IPS-15b (cell line): ENCODE measurements at regions not wholly inside any gene's neighbourhood (a gene's known extent, or its start where the extent isn't known, plus 50 kb on each side); places are given as distances from the start of the nearest gene placed in this dataset.
"Not testable (repeated sequence)": the region's sequence is repeated elsewhere in the genome, so short reads cannot be mapped to it uniquely, and the experiment has no call there.

Experiments used
- H3K27me3 ChIP-seq: one replicate; pipeline ENCODE4 v1.6.1; 2013; ENCODE audit warnings: low read length; ENCODE audit not compliant: control insufficient read depth, insufficient read depth
- H3K36me3 ChIP-seq: one replicate; pipeline ENCODE4 v1.6.1; 2013; ENCODE audit warnings: low read length; ENCODE audit not compliant: control insufficient read depth, insufficient read depth
- H3K4me1 ChIP-seq: one replicate; pipeline ENCODE4 v1.6.1; 2013; ENCODE audit warnings: mild to moderate bottlenecking, low read length; ENCODE audit not compliant: control insufficient read depth, insufficient read depth
- H3K4me3 ChIP-seq: one replicate; pipeline ENCODE4 v1.5.1; 2013; ENCODE audit warnings: low read depth, low read length
- H3K9ac ChIP-seq: one replicate; pipeline ENCODE4 v1.6.1; 2013; ENCODE audit warnings: low read depth, mild to moderate bottlenecking, low read length
- H3K9me3 ChIP-seq: one replicate; pipeline ENCODE4 v1.6.1; 2013; ENCODE audit warnings: mild to moderate bottlenecking, low read length; ENCODE audit not compliant: control insufficient read depth, insufficient read depth

DNA sequence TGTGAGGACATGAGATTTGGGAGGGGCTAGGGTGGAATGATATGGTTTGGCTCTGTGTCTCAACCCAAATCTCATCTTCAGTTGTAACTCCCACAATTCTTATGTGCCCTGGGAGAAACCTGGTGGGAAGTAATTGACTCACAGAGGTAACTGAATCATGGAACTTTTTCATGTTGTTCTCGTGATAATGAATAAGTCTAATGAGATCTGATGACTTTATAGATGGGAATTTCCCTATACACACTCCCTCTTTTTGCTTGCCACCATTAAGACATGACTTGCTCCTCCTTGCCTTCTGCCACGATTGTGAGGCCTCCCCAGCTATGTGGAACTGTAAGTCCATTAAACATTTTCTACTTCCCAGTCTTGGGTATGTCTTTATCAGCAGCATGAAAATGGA is 253.2 kb upstream of the GK2 start:
- H3K4me3 ChIP-seq, result no peak overlapping the region
- no peaks in the 10 kb centered on the region for H3K4me1 ChIP-seq
- H3K36me3 ChIP-seq, result no peaks in the 10 kb centered on the region
- H3K9me3 ChIP-seq, result peaks cover 5% of the 10 kb centered on the region
- H3K9ac ChIP-seq, result no peak overlapping the region
- H3K27me3 ChIP-seq, result no peaks in the 10 kb centered on the region

- not testable (repeated sequence) for H3K27me3 ChIP-seq, H3K9ac ChIP-seq, H3K4me1 ChIP-seq, H3K9me3 ChIP-seq, H3K36me3 ChIP-seq, H3K4me3 ChIP-seq
Measured at GRCh38 chr4:79659308-79659870, 251.4 kb upstream of the GK2 start.

GRCh38 chr4:79657379-79657778 is 249.4 kb upstream of the GK2 start:
- H3K27me3 ChIP-seq, result no peaks in the 10 kb centered on the region
- no peaks in the 10 kb centered on the region for H3K36me3 ChIP-seq
- H3K4me3 ChIP-seq, result no peak overlapping the region
- no peak overlapping the region for H3K9ac ChIP-seq
- peaks cover 5% of the 10 kb centered on the region for H3K9me3 ChIP-seq
- H3K4me1 ChIP-seq, result peaks cover 4% of the 10 kb centered on the region

- H3K36me3 ChIP-seq, result no peaks in the 10 kb centered on the region
- no peak overlapping the region for H3K4me3 ChIP-seq
- H3K4me1 ChIP-seq, result peaks cover 20% of the 10 kb centered on the region
- no peak overlapping the region for H3K9ac ChIP-seq
- H3K9me3 ChIP-seq, result peaks cover 5% of the 10 kb centered on the region
- no peaks in the 10 kb centered on the region for H3K27me3 ChIP-seq
Measured at GRCh38 chr4:79653871-79654270, 245.8 kb upstream of the GK2 start.

DNA sequence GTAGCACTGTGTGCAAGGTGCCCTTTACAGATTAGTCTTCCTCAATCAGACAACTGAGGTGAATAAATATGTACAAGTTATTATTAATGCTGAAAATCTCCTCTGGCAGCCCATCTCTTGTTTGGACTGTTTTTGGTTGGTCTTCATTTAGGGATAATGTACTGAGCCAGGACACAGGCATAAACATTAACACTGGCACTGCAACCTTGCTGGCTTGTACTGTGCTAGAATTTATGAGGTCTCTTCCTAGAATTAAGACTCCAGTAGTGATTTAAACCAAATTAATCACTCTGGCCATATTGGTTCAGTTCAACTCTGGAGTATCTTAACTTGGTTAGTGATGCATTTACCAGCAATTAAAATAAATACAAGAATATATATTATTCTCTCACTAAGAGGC is 244.7 kb upstream of the GK2 start:
- H3K27me3 ChIP-seq, result no peaks in the 10 kb centered on the region
- peaks cover 5% of the 10 kb centered on the region for H3K9me3 ChIP-seq
- no peak overlapping the region for H3K9ac ChIP-seq
- H3K36me3 ChIP-seq, result no peaks in the 10 kb centered on the region
- no peak overlapping the region for H3K4me3 ChIP-seq
- peaks cover 20% of the 10 kb centered on the region for H3K4me1 ChIP-seq

GRCh38 chr4:79652232-79652631 is 244.2 kb upstream of the GK2 start:
- H3K36me3 ChIP-seq, result no peaks in the 10 kb centered on the region
- H3K9ac ChIP-seq, result no peak overlapping the region
- peaks cover 20% of the 10 kb centered on the region for H3K4me1 ChIP-seq
- H3K27me3 ChIP-seq, result no peaks in the 10 kb centered on the region
- no peaks in the 10 kb centered on the region for H3K9me3 ChIP-seq
- no peak overlapping the region for H3K4me3 ChIP-seq

DNA sequence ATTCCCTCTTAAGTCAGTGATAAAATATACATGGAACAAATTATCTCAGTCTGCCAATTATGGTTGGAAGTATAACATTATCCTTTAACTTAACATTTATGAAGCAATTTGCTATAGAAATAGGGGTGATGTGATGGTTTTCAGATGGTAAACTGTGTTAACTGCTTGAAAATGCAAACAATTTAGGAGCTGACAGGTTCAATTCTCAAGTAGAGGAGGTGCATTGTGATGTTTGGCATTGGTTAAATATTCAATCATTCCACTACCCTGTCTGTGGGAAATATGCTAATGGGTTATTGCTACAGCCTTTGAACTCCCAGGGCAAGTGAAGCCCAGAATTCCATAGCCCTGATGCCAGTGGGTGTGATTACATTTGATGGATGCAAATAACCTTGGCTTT is 243.4 kb upstream of the GK2 start:
- H3K4me1 ChIP-seq, result peaks cover 20% of the 10 kb centered on the region
- no peak overlapping the region for H3K9ac ChIP-seq
- H3K36me3 ChIP-seq, result no peaks in the 10 kb centered on the region
- no peaks in the 10 kb centered on the region for H3K27me3 ChIP-seq
- H3K9me3 ChIP-seq, result no peaks in the 10 kb centered on the region
- no peak overlapping the region for H3K4me3 ChIP-seq

GRCh38 chr4:79650794-79651431 is 242.9 kb upstream of the GK2 start:
- no peaks in the 10 kb centered on the region for H3K9me3 ChIP-seq
- H3K4me1 ChIP-seq, result peaks cover 25% of the 10 kb centered on the region
- H3K4me3 ChIP-seq, result no peak overlapping the region
- H3K27me3 ChIP-seq, result no peaks in the 10 kb centered on the region
- H3K9ac ChIP-seq, result no peak overlapping the region
- H3K36me3 ChIP-seq, result no peaks in the 10 kb centered on the region

GRCh38 chr4:79650217-79650616 is 242.2 kb upstream of the GK2 start:
- Histone ChIP-seq H3K4me1 (peaks cover 30% of the 10 kb centered on the region), H3K4me3 (no peak overlapping the region), H3K9ac (no peak overlapping the region), H3K9me3 (no peaks in the 10 kb centered on the region), H3K27me3 (no peaks in the 10 kb centered on the region), H3K36me3 (no peaks in the 10 kb centered on the region)

GRCh38 chr4:79645942-79646341 is 237.9 kb upstream of the GK2 start:
- Histone ChIP-seq H3K4me1 (peaks cover 15% of the 10 kb centered on the region), H3K36me3 (no peaks in the 10 kb centered on the region), H3K27me3 (no peaks in the 10 kb centered on the region)

DNA sequence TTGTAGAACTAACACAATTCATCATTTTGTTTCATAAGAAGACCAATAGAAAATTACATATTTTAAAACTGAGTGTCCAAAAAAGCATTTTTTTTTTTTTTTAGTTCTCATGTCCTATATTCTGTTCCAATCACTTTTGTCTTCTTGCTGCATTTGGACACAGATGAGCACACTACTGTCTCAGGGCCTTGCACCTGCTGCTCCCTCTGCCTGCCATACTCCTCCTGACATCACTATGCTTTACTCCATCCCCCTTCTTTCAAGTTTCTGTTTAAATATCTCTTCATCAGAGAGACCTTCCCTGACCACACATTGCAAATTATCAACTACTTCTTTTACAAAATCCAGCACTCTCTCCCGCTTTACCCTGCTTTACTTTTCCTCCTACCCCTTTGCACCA is 230.7 kb upstream of the GK2 start:
- H3K9ac ChIP-seq, result no peak overlapping the region
- no peaks in the 10 kb centered on the region for H3K27me3 ChIP-seq
- no peaks in the 10 kb centered on the region for H3K9me3 ChIP-seq
- H3K36me3 ChIP-seq, result no peaks in the 10 kb centered on the region
- H3K4me3 ChIP-seq, result no peak overlapping the region
- no peaks in the 10 kb centered on the region for H3K4me1 ChIP-seq

More at GRCh38 chr4:79645942-79646341, 237.9 kb upstream of the GK2 start:
- H3K9ac ChIP-seq, result no peak overlapping the region
- H3K9me3 ChIP-seq, result no peaks in the 10 kb centered on the region
- H3K4me3 ChIP-seq, result no peak overlapping the region

GRCh38 chr4:79636991-79637390 is 229.0 kb upstream of the GK2 start:
- Histone ChIP-seq H3K36me3 (no peaks in the 10 kb centered on the region), H3K9ac (no peak overlapping the region), H3K4me3 (no peak overlapping the region), H3K27me3 (no peaks in the 10 kb centered on the region), H3K4me1 (no peaks in the 10 kb centered on the region), H3K9me3 (no peaks in the 10 kb centered on the region)
